ENCODE measurements at regions not wholly inside any gene's neighbourhood (a gene's known extent, or its start where the extent isn't known, plus 50 kb on each side); places are given as distances from the start of the nearest gene placed in this dataset.
"Not testable (repeated sequence)": the region's sequence is repeated elsewhere in the genome, so short reads cannot be mapped to it uniquely, and the experiment has no call there.

GRCh38 chr20:28594476-28594875 lies 2663.0 kb upstream of the DEFB115 start:
- not testable (repeated sequence) for TF ChIP-seq CTCF (IDR thresholded peaks at IDR 0.05); ZFX (IDR thresholded peaks at IDR 0.05; ENCODE audit: borderline replicate concordance)
